Endothelial cell of umbilical vein (primary cell): ENCODE measurements at regions not wholly inside any gene's neighbourhood (a gene's known extent, or its start where the extent isn't known, plus 50 kb on each side); places are given as distances from the start of the nearest gene placed in this dataset.

ENCODE experiments used
- BruUV-seq: library from RNA; stranded (reverse); fragments of 400-500 nt; replicated peaks from 2 replicates; lab custom pipeline; 2021; lab: Mats Ljungman, UMichigan
- CTCF ChIA-PET: fragments of 300-600, 350-600 bp; sonication (Branson Sonifier 250); formaldehyde crosslinking; loops from one replicate; lab custom pipeline; 2021; ENCODE audit warnings: antibody characterized with exemption, inconsistent platforms; lab: Charles Lee
- POLR2A ChIA-PET: fragments of 300-600, 350-600 bp; sonication (Branson Sonifier 250); formaldehyde crosslinking; loops from one replicate; lab custom pipeline; 2021; ENCODE audit warnings: antibody characterized with exemption, inconsistent platforms; lab: Charles Lee
- DNase-seq: peaks from one replicate; pipeline ENCODE4 v3.0.0-alpha.2; 2011; ENCODE audit warnings: low read depth, low spot score
- FAIRE-seq: peaks from 2 replicates; lab custom pipeline; 2011; peaks lifted over from hg19 to GRCh38; lab: Jason Lieb, UNC
- H2AFZ ChIP-seq: 2 replicates; pipeline ENCODE4 v1.6.0; 2012; ENCODE audit warnings: low read depth, low read length, control low read depth, inconsistent platforms
- H3K27ac ChIP-seq: 2 replicates; pipeline ENCODE4 v1.5.1; 2011; ENCODE audit warnings: low read depth, mild to moderate bottlenecking, control low read depth, low read length, moderate library complexity; ENCODE audit not compliant: insufficient read depth
- H3K27me3 ChIP-seq, 2 experiments: 2 replicates each; pipeline versions ENCODE4 v1.6.0 to v1.6.1; 2011; ENCODE audit warnings: low read length in 2 of 2, mixed read lengths in 1 of 2; ENCODE audit not compliant: control insufficient read depth in 2 of 2, insufficient read depth in 2 of 2
- H3K36me3 ChIP-seq, 2 experiments: 2 replicates in 1 of 2; 3 replicates in 1 of 2; pipeline ENCODE4 v1.5.1; 2011; ENCODE audit warnings: low read length in 2 of 2, mild to moderate bottlenecking in 1 of 2, moderate library complexity in 1 of 2; ENCODE audit not compliant: control insufficient read depth in 2 of 2, insufficient read depth in 2 of 2; ENCODE audit errors: extremely low read depth in 1 of 2
- H3K4me1 ChIP-seq: 3 replicates; pipeline ENCODE4 v1.5.1; 2011; ENCODE audit warnings: mild to moderate bottlenecking, low read length; ENCODE audit not compliant: control insufficient read depth, insufficient read depth; ENCODE audit errors: extremely low read depth
- H3K4me2 ChIP-seq: 2 replicates; pipeline ENCODE4 v1.6.1; 2011; ENCODE audit warnings: low read length, control low read depth, mixed read lengths; ENCODE audit not compliant: insufficient read depth
- H3K4me3 ChIP-seq, 3 experiments: fragments of 200-600 bp in 1 of 3; sonication (generic), shearing (Covaris generic) in 1 of 3; replicated peaks in 1 of 3; 2 replicates each; pipeline ENCODE4 v1.5.1; 2011 to 2016; ENCODE audit warnings: control low read depth in 3 of 3, low read length in 3 of 3, mild to moderate bottlenecking in 2 of 3, inconsistent platforms in 1 of 3, low read depth in 1 of 3, moderate library complexity in 1 of 3; ENCODE audit not compliant: insufficient read depth in 1 of 3
- H3K79me2 ChIP-seq: 2 replicates; pipeline ENCODE4 v1.6.0; 2012; ENCODE audit warnings: low read length, inconsistent platforms; ENCODE audit not compliant: control insufficient read depth, insufficient read depth
- H3K9ac ChIP-seq: replicated peaks from 2 replicates; pipeline ENCODE3; 2011; ENCODE audit warnings: low read length, control low read depth; ENCODE audit not compliant: insufficient read depth; ENCODE audit errors: extremely low read depth
- H3K9me1 ChIP-seq: replicated peaks from 3 replicates; pipeline ENCODE4 v1.6.0; 2011; ENCODE audit warnings: mild to moderate bottlenecking, low read length; ENCODE audit not compliant: control insufficient read depth, insufficient read depth; ENCODE audit errors: extremely low read depth
- H3K9me3 ChIP-seq: replicated peaks from 2 replicates; pipeline ENCODE4 v1.5.1; 2012; ENCODE audit warnings: low read length, inconsistent platforms; ENCODE audit not compliant: control insufficient read depth, insufficient read depth
- H4K20me1 ChIP-seq: replicated peaks from 2 replicates; pipeline ENCODE3; 2011; ENCODE audit warnings: mild to moderate bottlenecking, low read length; ENCODE audit not compliant: control insufficient read depth, insufficient read depth; ENCODE audit errors: extremely low read depth
- CTCF ChIP-seq, 2 donors: IDR thresholded peaks; 1 replicate in 1 of 2; 2 replicates in 1 of 2; pipeline ENCODE4 v1.5.1; 2011; ENCODE audit warnings: low read length in 2 of 2, mild to moderate bottlenecking in 2 of 2, moderate library complexity in 2 of 2, control low read depth in 1 of 2, inconsistent platforms in 1 of 2, low read depth in 1 of 2; ENCODE audit not compliant: insufficient read depth in 1 of 2; ENCODE audit errors: extremely low read depth in 1 of 2
- EZH2 ChIP-seq: IDR thresholded peaks from 2 replicates; pipeline ENCODE4 v1.6.1; 2012; ENCODE audit warnings: borderline replicate concordance, low read depth, mild to moderate bottlenecking, moderate library complexity, low read length, inconsistent platforms; ENCODE audit not compliant: severe bottlenecking
- FOS ChIP-seq: IDR thresholded peaks from 2 replicates; pipeline ENCODE4 v1.6.1; 2011; ENCODE audit warnings: mild to moderate bottlenecking, low read length, moderate library complexity, borderline replicate concordance; ENCODE audit not compliant: insufficient read depth
- GATA2 ChIP-seq: IDR thresholded peaks from 2 replicates; pipeline ENCODE4 v1.7.0; 2011; ENCODE audit warnings: low read depth, mild to moderate bottlenecking, moderate library complexity, mixed read lengths, low read length; ENCODE audit not compliant: insufficient read length, insufficient read depth
- JUN ChIP-seq: IDR thresholded peaks from 2 replicates; pipeline ENCODE4 v1.6.1; 2011; ENCODE audit warnings: borderline replicate concordance, low read depth; ENCODE audit not compliant: insufficient read length, insufficient read depth
- MAX ChIP-seq: IDR thresholded peaks from 2 replicates; pipeline ENCODE4 v1.6.1; 2011; ENCODE audit not compliant: insufficient read depth, insufficient read length
- MYC ChIP-seq: IDR thresholded peaks from one replicate; pipeline ENCODE4 v1.6.1; 2011; ENCODE audit warnings: mild to moderate bottlenecking, low read depth, low read length
- POLR2A ChIP-seq: IDR thresholded peaks from 2 replicates; pipeline ENCODE4 v1.6.1; 2012; ENCODE audit warnings: low read depth, mild to moderate bottlenecking, control low read depth, low read length
- POLR2AphosphoS5 ChIP-seq: IDR thresholded peaks from 2 replicates; pipeline ENCODE4 v1.6.1; 2012; ENCODE audit warnings: low read depth, mild to moderate bottlenecking, control low read depth, low read length, moderate library complexity; ENCODE audit not compliant: insufficient read depth
- dilution Hi-C: fragments of 300-500 bp; cut with MboI; formaldehyde crosslinking; loops from one replicate; pipeline ENCODE4 v1.15.0; 2019; ENCODE audit warnings: low sequenced_read_pairs; ENCODE audit not compliant: extremely low pct_ligation_motif_present
- intact Hi-C: fragments of 100-400 bp; cut with micrococcal nuclease; formaldehyde crosslinking; loops from one replicate; pipeline ENCODE4 v1.10.0; 2022

- ChIA-PET POLR2A (no interaction called here), CTCF (no interaction called here)
- dilution Hi-C loops, result no loop called here
- DNase-seq, result no peak
- TF ChIP-seq GATA2, result no peak
- TF ChIP-seq POLR2A, result no peak
- TF ChIP-seq FOS, result no peak
- no peak for TF ChIP-seq JUN
- no peak for TF ChIP-seq MYC
- no peak for TF ChIP-seq POLR2AphosphoS5
- TF ChIP-seq MAX, result no peak
- no peak for TF ChIP-seq EZH2
- no peak for TF ChIP-seq CTCF (IDR thresholded peaks at IDR 0.05; ENCODE audit: extremely low read depth in 1 of 2, insufficient read depth in 1 of 2, low read depth in 1 of 2, low read length in 2 of 2)
- no peaks in the 10 kb centered on the region for H4K20me1 ChIP-seq
- no peak overlapping the region for H3K4me3 ChIP-seq
- intact Hi-C loops, result no loop called here
- H3K9ac ChIP-seq, result no peak overlapping the region
- H3K4me2 ChIP-seq, result no peak overlapping the region
- no peaks in the 10 kb centered on the region for H3K36me3 ChIP-seq
- H3K79me2 ChIP-seq, result no peaks in the 10 kb centered on the region
- H3K27ac ChIP-seq, result no peak overlapping the region
- H3K27me3 ChIP-seq, result no peaks in the 10 kb centered on the region
- no peaks in the 10 kb centered on the region for H3K9me1 ChIP-seq
- no peak for FAIRE-seq
- no peaks in the 10 kb centered on the region for H3K4me1 ChIP-seq
- no peaks in the 10 kb centered on the region for H3K9me3 ChIP-seq
- BruUV-seq, result no TSS peak
- H2AFZ ChIP-seq, result no peak overlapping the region
Observed at GRCh38 chr6:51283723-51284355, 465.2 kb downstream of the TFAP2B start.
